ENCODE measurements at regions not wholly inside any gene's neighbourhood (a gene's known extent, or its start where the extent isn't known, plus 50 kb on each side); places are given as distances from the start of the nearest gene placed in this dataset.

GRCh38 chr5:68673823-68674180, 420.0 kb upstream of the SLC30A5 start:
- H3K4me3 ChIP-seq: no peak overlapping the region

GRCh38 chr5:68679041-68679440, 414.8 kb upstream of the SLC30A5 start:
- ATAC-seq (no peak), DNase-seq (no peak)
- H3K27ac ChIP-seq: no peak overlapping the region
- H3K4me1 ChIP-seq: peaks cover 19% of the 10 kb centered on the region
- intact Hi-C loops (cut with DNase I): no loop called here
- no peak overlapping the region for H3K4me3 ChIP-seq
- 92 to 93% methylated on average over 1 of the region's 1 CpG for WGBS, 2 donors
- TF ChIP-seq POLR2A (IDR thresholded peaks at IDR 0.05) (no peak), CTCF (IDR thresholded peaks at IDR 0.05) (no peak)
- H3K9me3 ChIP-seq: no peaks in the 10 kb centered on the region
- no peaks in the 10 kb centered on the region for H3K36me3 ChIP-seq (replicated peaks in 1 of 2; ENCODE audit: insufficient read depth in 1 of 2, low read depth in 2 of 2)
- no peaks in the 10 kb centered on the region for H3K27me3 ChIP-seq

More at GRCh38 chr5:68673823-68674180, 420.0 kb upstream of the SLC30A5 start:
- Histone ChIP-seq H3K27me3 (no peaks in the 10 kb centered on the region), H3K27ac (peak overlapping the region in 3 of 4 donors; percentile 31 to 65 (median 44)), H3K9me3 (no peaks in the 10 kb centered on the region), H3K36me3 (replicated peaks in 1 of 2; ENCODE audit: insufficient read depth in 1 of 2, low read depth in 2 of 2) (no peaks in the 10 kb centered on the region), H3K4me1 (peaks cover 15% of the 10 kb centered on the region)
- intact Hi-C loops (cut with DNase I): no loop called here
- no peak for TF ChIP-seq POLR2A (IDR thresholded peaks at IDR 0.05)
- no peak for TF ChIP-seq CTCF (IDR thresholded peaks at IDR 0.05)
- peak; percentile 9 for ATAC-seq
- WGBS, 2 donors: 42% methylated on average over 6 of the region's 6 CpGs
- no peak for DNase-seq

GRCh38 chr5:68680366-68680765, 413.4 kb upstream of the SLC30A5 start:
- H3K9me3 ChIP-seq: no peaks in the 10 kb centered on the region
- H3K27me3 ChIP-seq: no peaks in the 10 kb centered on the region
- intact Hi-C loops (cut with DNase I): no loop called here
- DNase-seq: no peak
- H3K4me3 ChIP-seq: no peak overlapping the region
- H3K4me1 ChIP-seq: peaks cover 14% of the 10 kb centered on the region
- H3K36me3 ChIP-seq (replicated peaks in 1 of 2; ENCODE audit: insufficient read depth in 1 of 2, low read depth in 2 of 2): no peaks in the 10 kb centered on the region
- H3K27ac ChIP-seq: no peak overlapping the region
- TF ChIP-seq POLR2A (IDR thresholded peaks at IDR 0.05): no peak
- no peak for TF ChIP-seq CTCF (IDR thresholded peaks at IDR 0.05)
- ATAC-seq: no peak

- intact Hi-C loops (cut with DNase I): no loop called here
- H3K4me3 ChIP-seq: no peak overlapping the region
- H3K27me3 ChIP-seq: no peaks in the 10 kb centered on the region
- no peak for TF ChIP-seq POLR2A (IDR thresholded peaks at IDR 0.05)
- DNase-seq (no peak), ATAC-seq (no peak)
- H3K4me1 ChIP-seq: peaks cover 14% of the 10 kb centered on the region
- H3K27ac ChIP-seq: no peak overlapping the region
- no peaks in the 10 kb centered on the region for H3K36me3 ChIP-seq (replicated peaks in 1 of 2; ENCODE audit: insufficient read depth in 1 of 2, low read depth in 2 of 2)
- no peaks in the 10 kb centered on the region for H3K9me3 ChIP-seq
Measured at GRCh38 chr5:68681929-68682328, 411.9 kb upstream of the SLC30A5 start.

GRCh38 chr5:68682400-68683160, 411.2 kb upstream of the SLC30A5 start:
- WGBS, 2 donors: 27 to 37% methylated on average over 6 of the region's 6 CpGs
- TF ChIP-seq POLR2A (IDR thresholded peaks at IDR 0.05) (no peak), CTCF (IDR thresholded peaks at IDR 0.05) (no peak)

More at GRCh38 chr5:68682400-68683160, 411.2 kb upstream of the SLC30A5 start:
- Histone ChIP-seq H3K36me3 (replicated peaks in 1 of 2; ENCODE audit: insufficient read depth in 1 of 2, low read depth in 2 of 2) (no peaks in the 10 kb centered on the region), H3K4me3 (no peak overlapping the region), H3K4me1 (peaks cover 14% of the 10 kb centered on the region), H3K27me3 (no peaks in the 10 kb centered on the region), H3K27ac (no peak overlapping the region), H3K9me3 (no peaks in the 10 kb centered on the region)
- intact Hi-C loops (cut with DNase I): no loop called here
- DNase-seq (peak in 3 of 4 donors; percentile 14 to 39 (median 27)), ATAC-seq (peak; percentile 30)
